ENCODE measurements at regions not wholly inside any gene's neighbourhood (a gene's known extent, or its start where the extent isn't known, plus 50 kb on each side); places are given as distances from the start of the nearest gene placed in this dataset.

DNA sequence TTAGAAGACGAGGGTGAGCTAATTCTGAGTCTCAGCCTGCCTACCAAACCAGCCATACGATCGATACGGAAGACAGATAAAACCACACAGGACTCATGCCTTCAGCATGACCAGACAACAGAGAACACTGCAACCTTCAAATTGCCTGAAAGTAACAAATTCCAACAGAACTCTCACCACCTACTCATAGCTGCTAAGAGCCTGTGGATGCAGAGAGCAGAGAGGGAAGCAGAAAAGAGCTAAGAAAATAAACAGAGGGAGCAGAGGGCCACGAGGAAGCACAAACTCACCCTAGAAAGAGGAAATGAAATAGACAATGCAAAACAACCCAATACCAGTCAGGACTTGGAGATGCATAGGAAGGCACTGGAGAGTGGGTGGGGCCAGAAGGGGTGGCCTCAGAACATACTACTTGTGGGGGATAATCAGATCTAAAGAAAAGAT is 86.7 kb upstream of the TAS2R1 start:
- Histone ChIP-seq H4K91ac (ENCODE audit: insufficient read depth, low read depth, low read length) (peak overlapping the region; percentile 33), H3K36me3 (ENCODE audit: control insufficient read depth, insufficient read depth, low read length) (no peaks in the 10 kb centered on the region), H3K9me3 (ENCODE audit: control insufficient read depth, insufficient read depth, low read length) (no peaks in the 10 kb centered on the region), H3K4ac (ENCODE audit: low read depth, low read length) (peak overlapping the region; percentile 53; the same call in 1 of the 2 replicates), H3K9ac (ENCODE audit: low read depth, low read length) (peak overlapping the region; percentile 17; the same call in 1 of the 2 replicates), H3K23ac (ENCODE audit: low read depth, low read length) (peak overlapping the region; percentile 72), H4K20me1 (ENCODE audit: insufficient read depth, low read length) (no peaks in the 10 kb centered on the region), H2AK5ac (ENCODE audit: low read depth, low read length) (peak overlapping the region; percentile 9; the same call in 1 of the 2 replicates), H3K4me1 (ENCODE audit: control insufficient read depth, insufficient read depth, low read length) (peaks cover 26% of the 10 kb centered on the region), H3K9me1 (ENCODE audit: insufficient read depth, low read length) (peaks cover 18% of the 10 kb centered on the region), H3K18ac (ENCODE audit: low read depth, low read length) (peak overlapping the region; percentile 77; the same call in 1 of the 2 replicates), H4K8ac (ENCODE audit: low read depth in 2 of 2, low read length in 2 of 2) (peak overlapping the region; percentile 64 to 83), H3K4me2 (ENCODE audit: low read depth, low read length) (peak overlapping the region; percentile 72), H2BK5ac (ENCODE audit: low read depth, low read length, poor library complexity, severe bottlenecking) (peak overlapping the region; percentile 82), H2BK20ac (ENCODE audit: low read depth, low read length) (peak overlapping the region; percentile 88), H3K27ac (ENCODE audit: insufficient read depth, low read length) (peak overlapping the region; percentile 46; the same call in 1 of the 2 replicates), H3K56ac (ENCODE audit: extremely low read depth, insufficient read depth, low read length) (peak overlapping the region; percentile 93), H4K5ac (ENCODE audit: low read depth, low read length) (peak overlapping the region; percentile 85; the same call in 1 of the 2 replicates), H3K27me3 (ENCODE audit: control insufficient read depth, insufficient read depth, low read length) (no peaks in the 10 kb centered on the region), H3K14ac (replicated peaks; ENCODE audit: low read depth, low read length) (peak overlapping the region; percentile 87), H2BK15ac (ENCODE audit: low read depth, low read length) (peak overlapping the region; percentile 30; the same call in 1 of the 3 replicates), H2AFZ (replicated peaks; ENCODE audit: low read length, poor library complexity) (no peak overlapping the region), H3K79me1 (ENCODE audit: low read depth in 1 of 2, low read length in 2 of 2) (peaks cover 0 to 13% of the 10 kb centered on the region in 2 experiments; a peak in 2 of 4 replicates), H3K4me3 (ENCODE audit: insufficient read depth, low read depth, low read length) (no peak overlapping the region; the same call in 1 of the 2 replicates), H2AK9ac (replicated peaks; ENCODE audit: low read depth, low read length, poor library complexity) (no peak overlapping the region), H2BK120ac (ENCODE audit: low read depth, low read length) (peak overlapping the region; percentile 75)
- intact Hi-C loops (cut with micrococcal nuclease) (loop anchor here (2.0 kb wide), 1 partner anchor 172 kb away; no protein-coding TSS in a partner anchor), dilution Hi-C loops (cut with HindIII; ENCODE audit: low sequenced_read_pairs, unreplicated experiment) (no loop called here), in situ Hi-C loops (cut with MboI; ENCODE audit: low sequenced_read_pairs) (no loop called here)
- ChIA-PET POLR2A (ENCODE audit: unreplicated experiment) (interaction anchor here (0.5 to 2.2 kb wide), 5 partner anchors 31 to 408 kb away, joined by 3 to 10 read pairs (median 3); no protein-coding TSS in a partner anchor), CTCF (no interaction called here)
- peak; percentile 67 for ATAC-seq (ENCODE audit: low read depth)
- no CpG with 5 or more reads among the region's 5 CpGs for WGBS, 2 experiments (ENCODE audit: extremely low coverage in 2 of 2, insufficient read length in 1 of 2)
- peak; percentile 96 for DNase-seq
- no TSS peak for BruUV-seq (replicated peaks)
- TF ChIP-seq, protein P1, sequence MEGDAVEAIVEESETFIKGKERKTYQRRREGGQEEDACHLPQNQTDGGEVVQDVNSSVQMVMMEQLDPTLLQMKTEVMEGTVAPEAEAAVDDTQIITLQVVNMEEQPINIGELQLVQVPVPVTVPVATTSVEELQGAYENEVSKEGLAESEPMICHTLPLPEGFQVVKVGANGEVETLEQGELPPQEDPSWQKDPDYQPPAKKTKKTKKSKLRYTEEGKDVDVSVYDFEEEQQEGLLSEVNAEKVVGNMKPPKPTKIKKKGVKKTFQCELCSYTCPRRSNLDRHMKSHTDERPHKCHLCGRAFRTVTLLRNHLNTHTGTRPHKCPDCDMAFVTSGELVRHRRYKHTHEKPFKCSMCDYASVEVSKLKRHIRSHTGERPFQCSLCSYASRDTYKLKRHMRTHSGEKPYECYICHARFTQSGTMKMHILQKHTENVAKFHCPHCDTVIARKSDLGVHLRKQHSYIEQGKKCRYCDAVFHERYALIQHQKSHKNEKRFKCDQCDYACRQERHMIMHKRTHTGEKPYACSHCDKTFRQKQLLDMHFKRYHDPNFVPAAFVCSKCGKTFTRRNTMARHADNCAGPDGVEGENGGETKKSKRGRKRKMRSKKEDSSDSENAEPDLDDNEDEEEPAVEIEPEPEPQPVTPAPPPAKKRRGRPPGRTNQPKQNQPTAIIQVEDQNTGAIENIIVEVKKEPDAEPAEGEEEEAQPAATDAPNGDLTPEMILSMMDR (conservative IDR thresholded peaks at IDR 0.05; ENCODE audit: low read depth, low read length) = no peak
- peak; percentile 72; the same call in 1 of the 2 replicates for TF ChIP-seq FOS (IDR thresholded peaks at IDR 0.05; ENCODE audit: low read depth, low read length)
- no peak for TF ChIP-seq RFX5 (IDR thresholded peaks at IDR 0.05; ENCODE audit: low read depth, low read length)
- no peak for TF ChIP-seq NFE2L2 (IDR thresholded peaks at IDR 0.05; ENCODE audit: low read depth, low read length)
- TF ChIP-seq BHLHE40 (IDR thresholded peaks at IDR 0.05; ENCODE audit: low read depth, low read length) = peak; percentile 78
- TF ChIP-seq, protein P2, sequence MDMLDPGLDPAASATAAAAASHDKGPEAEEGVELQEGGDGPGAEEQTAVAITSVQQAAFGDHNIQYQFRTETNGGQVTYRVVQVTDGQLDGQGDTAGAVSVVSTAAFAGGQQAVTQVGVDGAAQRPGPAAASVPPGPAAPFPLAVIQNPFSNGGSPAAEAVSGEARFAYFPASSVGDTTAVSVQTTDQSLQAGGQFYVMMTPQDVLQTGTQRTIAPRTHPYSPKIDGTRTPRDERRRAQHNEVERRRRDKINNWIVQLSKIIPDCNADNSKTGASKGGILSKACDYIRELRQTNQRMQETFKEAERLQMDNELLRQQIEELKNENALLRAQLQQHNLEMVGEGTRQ (IDR thresholded peaks at IDR 0.05; ENCODE audit: low read depth, low read length) = no peak
- 0 out of 2 replicates have a peak, but pooled peaks have one; percentile 37 for TF ChIP-seq MXI1 (IDR thresholded peaks at IDR 0.05; ENCODE audit: borderline replicate concordance, low read depth, low read length)
- no peak for TF ChIP-seq MAZ (IDR thresholded peaks at IDR 0.05; ENCODE audit: borderline replicate concordance, low read depth, low read length)
- no peak; the same call in 1 of the 2 replicates for TF ChIP-seq MAFK (IDR thresholded peaks at IDR 0.05; ENCODE audit: low read depth, low read length)
- peak; percentile 25; the same call in 1 of the 2 replicates for TF ChIP-seq RAD21 (IDR thresholded peaks at IDR 0.05; ENCODE audit: low read length)
- TF ChIP-seq, protein P3, sequence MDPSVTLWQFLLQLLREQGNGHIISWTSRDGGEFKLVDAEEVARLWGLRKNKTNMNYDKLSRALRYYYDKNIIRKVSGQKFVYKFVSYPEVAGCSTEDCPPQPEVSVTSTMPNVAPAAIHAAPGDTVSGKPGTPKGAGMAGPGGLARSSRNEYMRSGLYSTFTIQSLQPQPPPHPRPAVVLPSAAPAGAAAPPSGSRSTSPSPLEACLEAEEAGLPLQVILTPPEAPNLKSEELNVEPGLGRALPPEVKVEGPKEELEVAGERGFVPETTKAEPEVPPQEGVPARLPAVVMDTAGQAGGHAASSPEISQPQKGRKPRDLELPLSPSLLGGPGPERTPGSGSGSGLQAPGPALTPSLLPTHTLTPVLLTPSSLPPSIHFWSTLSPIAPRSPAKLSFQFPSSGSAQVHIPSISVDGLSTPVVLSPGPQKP (IDR thresholded peaks at IDR 0.05; ENCODE audit: borderline replicate concordance, low read depth, low read length) = no peak
- no peak; the same call in 1 of the 2 replicates for TF ChIP-seq POLR2A (IDR thresholded peaks at IDR 0.05; ENCODE audit: low read depth, low read length)
- TF ChIP-seq RCOR1 (IDR thresholded peaks at IDR 0.05; ENCODE audit: insufficient replicate concordance, low read length) = peak; percentile 26
- no peak for TF ChIP-seq CHD1 (IDR thresholded peaks at IDR 0.05; ENCODE audit: low read depth, low read length)
- peak; percentile 15; the same call in 1 of the 2 replicates for TF ChIP-seq SMC3 (IDR thresholded peaks at IDR 0.05; ENCODE audit: low read depth, low read length)

Measured in IMR-90 (cell line).